IMR-90 (cell line): ENCODE measurements at regions not wholly inside any gene's neighbourhood (a gene's known extent, or its start where the extent isn't known, plus 50 kb on each side); places are given as distances from the start of the nearest gene placed in this dataset.

Source experiments
- ATAC-seq: fragments of 200-7000 bp; cut with Tn5 transposase; 2 replicates; pipeline ENCODE4 v1.9.1; 2020; ENCODE audit warnings: low read depth, mild to moderate bottlenecking, moderate library complexity
- BruUV-seq: library from RNA; stranded (reverse); fragments of 400-500 nt; replicated peaks from 2 replicates; lab custom pipeline; 2021; lab: Mats Ljungman, UMichigan
- CTCF ChIA-PET: fragments of 300-600 bp; formaldehyde crosslinking; extraction: SDS; loops from one replicate; lab custom pipeline; 2021; ENCODE audit warnings: antibody characterized with exemption; lab: Yijun Ruan, JAX
- POLR2A ChIA-PET: fragments of 300-600 bp; sonication (Branson Sonifier 250); formaldehyde crosslinking; loops from one replicate; lab custom pipeline; 2022; ENCODE audit warnings: antibody characterized with exemption; ENCODE audit not compliant: unreplicated experiment; lab: Charles Lee
- DNase-seq: peaks from one replicate; pipeline ENCODE4 v3.0.0; 2013
- H2AFZ ChIP-seq: replicated peaks from 2 replicates; pipeline ENCODE3; 2013; ENCODE audit warnings: low read length, mild to moderate bottlenecking; ENCODE audit not compliant: poor library complexity
- H2AK5ac ChIP-seq: 2 replicates; pipeline ENCODE4 v1.6.1; 2013; ENCODE audit warnings: low read depth, low read length, inconsistent platforms
- H2AK9ac ChIP-seq: replicated peaks from 2 replicates; pipeline ENCODE3; 2013; ENCODE audit warnings: mild to moderate bottlenecking, low read depth, low read length, moderate library complexity; ENCODE audit not compliant: poor library complexity
- H2BK120ac ChIP-seq: 2 replicates; pipeline ENCODE4 v1.6.1; 2013; ENCODE audit warnings: low read depth, low read length, inconsistent platforms
- H2BK15ac ChIP-seq: 3 replicates; pipeline ENCODE4 v1.6.1; 2013; ENCODE audit warnings: low read depth, low read length, inconsistent platforms
- H2BK20ac ChIP-seq: 2 replicates; pipeline ENCODE4 v1.6.1; 2013; ENCODE audit warnings: low read depth, mild to moderate bottlenecking, inconsistent platforms, low read length, moderate library complexity
- H2BK5ac ChIP-seq: 2 replicates; pipeline ENCODE4 v1.6.1; 2013; ENCODE audit warnings: mild to moderate bottlenecking, low read depth, low read length, inconsistent platforms; ENCODE audit not compliant: poor library complexity, severe bottlenecking
- H3K14ac ChIP-seq: replicated peaks from 2 replicates; pipeline ENCODE4 v1.6.1; 2013; ENCODE audit warnings: low read depth, low read length, inconsistent platforms
- H3K18ac ChIP-seq: 2 replicates; pipeline ENCODE4 v1.6.1; 2013; ENCODE audit warnings: low read depth, low read length, control low read depth
- H3K23ac ChIP-seq: 2 replicates; pipeline ENCODE4 v1.6.1; 2013; ENCODE audit warnings: low read depth, low read length, inconsistent platforms
- H3K27ac ChIP-seq: 2 replicates; pipeline ENCODE4 v1.5.1; 2013; ENCODE audit warnings: mild to moderate bottlenecking, control low read depth, low read length; ENCODE audit not compliant: insufficient read depth
- H3K27me3 ChIP-seq: 2 replicates; pipeline ENCODE4 v1.6.1; 2013; ENCODE audit warnings: low read length; ENCODE audit not compliant: control insufficient read depth, insufficient read depth
- H3K36me3 ChIP-seq: 2 replicates; pipeline ENCODE4 v1.6.1; 2013; ENCODE audit warnings: low read length, mixed read lengths; ENCODE audit not compliant: control insufficient read depth, insufficient read depth
- H3K4ac ChIP-seq: 2 replicates; pipeline ENCODE4 v1.6.1; 2013; ENCODE audit warnings: low read depth, low read length, inconsistent platforms
- H3K4me1 ChIP-seq: 2 replicates; pipeline ENCODE4 v1.6.1; 2013; ENCODE audit warnings: low read length, mixed read lengths; ENCODE audit not compliant: control insufficient read depth, insufficient read depth
- H3K4me2 ChIP-seq: 2 replicates; pipeline ENCODE4 v1.6.1; 2013; ENCODE audit warnings: low read depth, mild to moderate bottlenecking, control low read depth, low read length, moderate library complexity
- H3K4me3 ChIP-seq: 2 replicates; pipeline ENCODE4 v1.5.1; 2013; ENCODE audit warnings: low read depth, mild to moderate bottlenecking, control low read depth, low read length, moderate library complexity; ENCODE audit not compliant: insufficient read depth
- H3K56ac ChIP-seq: 2 replicates; pipeline ENCODE4 v1.6.1; 2013; ENCODE audit warnings: low read length, inconsistent platforms; ENCODE audit not compliant: insufficient read depth; ENCODE audit errors: extremely low read depth
- H3K79me1 ChIP-seq, 2 experiments: 2 replicates each; pipeline ENCODE4 v1.6.1; 2013; ENCODE audit warnings: low read length in 2 of 2, inconsistent platforms in 1 of 2, low read depth in 1 of 2
- H3K9ac ChIP-seq: 2 replicates; pipeline ENCODE4 v1.6.1; 2013; ENCODE audit warnings: low read depth, low read length, control low read depth
- H3K9me1 ChIP-seq: 2 replicates; pipeline ENCODE4 v1.6.1; 2013; ENCODE audit warnings: low read length, inconsistent platforms; ENCODE audit not compliant: insufficient read depth
- H3K9me3 ChIP-seq: 2 replicates; pipeline ENCODE4 v1.6.1; 2013; ENCODE audit warnings: low read length; ENCODE audit not compliant: control insufficient read depth, insufficient read depth
- H4K20me1 ChIP-seq: 2 replicates; pipeline ENCODE4 v1.6.1; 2013; ENCODE audit warnings: low read length, inconsistent platforms; ENCODE audit not compliant: insufficient read depth
- H4K5ac ChIP-seq: 2 replicates; pipeline ENCODE4 v1.6.1; 2013; ENCODE audit warnings: mild to moderate bottlenecking, low read depth, low read length, control low read depth
- H4K8ac ChIP-seq, 2 experiments: 2 replicates each; pipeline ENCODE4 v1.6.1; 2013; ENCODE audit warnings: low read depth in 2 of 2, low read length in 2 of 2, control low read depth in 1 of 2, inconsistent platforms in 1 of 2
- H4K91ac ChIP-seq: 2 replicates; pipeline ENCODE4 v1.6.1; 2013; ENCODE audit warnings: low read depth, low read length, inconsistent platforms; ENCODE audit not compliant: insufficient read depth
- BHLHE40 ChIP-seq: fragments of 150-350 bp; IDR thresholded peaks from 2 replicates; pipeline ENCODE4 v1.6.1; 2016; ENCODE audit warnings: mild to moderate bottlenecking, low read depth, low read length
- CHD1 ChIP-seq: IDR thresholded peaks from 2 replicates; pipeline ENCODE4 v1.6.1; 2012; ENCODE audit warnings: low read depth, low read length, improper control_type of control experiment
- FOS ChIP-seq: fragments of 150-350 bp; IDR thresholded peaks from 2 replicates; pipeline ENCODE4 v1.6.1; 2016; ENCODE audit warnings: low read depth, low read length
- MAFK ChIP-seq: IDR thresholded peaks from 2 replicates; pipeline ENCODE4 v1.6.1; 2012; ENCODE audit warnings: low read depth, low read length, improper control_type of control experiment
- POLR2A ChIP-seq: IDR thresholded peaks from 2 replicates; pipeline ENCODE4 v1.6.1; 2012; ENCODE audit warnings: mild to moderate bottlenecking, low read depth, low read length
- RAD21 ChIP-seq: IDR thresholded peaks from 2 replicates; pipeline ENCODE4 v1.6.1; 2012; ENCODE audit warnings: low read length, improper control_type of control experiment
- USF2 ChIP-seq: fragments of 150-350 bp; IDR thresholded peaks from 2 replicates; pipeline ENCODE4 v1.6.1; 2017; ENCODE audit warnings: mild to moderate bottlenecking, antibody characterized with exemption, low read length, low read depth
- WGBS, 2 experiments: methylation state at CpG; one replicate each; pipeline versions ENCODE4 v1.1.5 to v1.1.7; 2013; ENCODE audit warnings: missing lambda C conversion rate in 2 of 2; ENCODE audit not compliant: insufficient read length in 1 of 2; ENCODE audit errors: extremely low coverage in 2 of 2; 5-methylcytosine and 5-hydroxymethylcytosine counted together
- dilution Hi-C: fragments of 300-500 bp; cut with HindIII; formaldehyde crosslinking; loops from one replicate; pipeline ENCODE4 v1.14.3; 2018; ENCODE audit warnings: low sequenced_read_pairs; ENCODE audit not compliant: unreplicated experiment
- in situ Hi-C: fragments of 300-500 bp; cut with MboI; formaldehyde crosslinking; loops from 3 replicates; pipeline ENCODE4 v1.14.3; 2019; ENCODE audit warnings: low sequenced_read_pairs, inconsistent platforms, mixed read lengths
- intact Hi-C: fragments of 100-400 bp; cut with micrococcal nuclease; formaldehyde crosslinking; loops from 2 replicates; pipeline ENCODE4 v1.10.0; 2022

GRCh38 chr1:189633658-189634057, 844.0 kb downstream of the BRINP3 start:
- no peak overlapping the region for H4K5ac ChIP-seq

More at GRCh38 chr1:189633658-189634057, 844.0 kb downstream of the BRINP3 start:
- in situ Hi-C loops, result no loop called here
- Histone ChIP-seq H3K9me1 (no peaks in the 10 kb centered on the region), H3K18ac (no peak overlapping the region), H2BK15ac (no peak overlapping the region), H3K36me3 (no peaks in the 10 kb centered on the region), H3K4me3 (no peak overlapping the region), H3K27ac (no peak overlapping the region), H2AFZ (no peak overlapping the region), H4K20me1 (no peaks in the 10 kb centered on the region), H3K4ac (no peak overlapping the region), H3K4me2 (no peak overlapping the region), H2BK120ac (no peak overlapping the region), H3K56ac (no peak overlapping the region), H3K4me1 (no peaks in the 10 kb centered on the region), H3K14ac (no peak overlapping the region), H3K27me3 (no peaks in the 10 kb centered on the region), H4K8ac (no peak overlapping the region), H4K91ac (no peak overlapping the region), H3K9me3 (no peaks in the 10 kb centered on the region), H2BK20ac (no peak overlapping the region), H2AK9ac (no peak overlapping the region), H3K79me1 (no peaks in the 10 kb centered on the region), H2AK5ac (no peak overlapping the region), H3K9ac (no peak overlapping the region), H2BK5ac (no peak overlapping the region), H3K23ac (no peak overlapping the region)
- WGBS, 2 experiments, result no CpG with 5 or more reads among the region's 2 CpGs
- ChIA-PET POLR2A (interaction anchor here (0.6 kb wide), 1 partner anchor 15 kb away, joined by 9 read pairs; no protein-coding TSS in a partner anchor), CTCF (no interaction called here)
- ATAC-seq (no peak), DNase-seq (no peak)
- TF ChIP-seq MAFK (no peak), RAD21 (no peak), USF2 (no peak), CHD1 (no peak), BHLHE40 (no peak), FOS (no peak), POLR2A (no peak)
- intact Hi-C loops, result no loop called here
- dilution Hi-C loops, result no loop called here
- no TSS peak for BruUV-seq
